Right renal pelvis (tissue), 4 donors: ENCODE measurements at regions not wholly inside any gene's neighbourhood (a gene's known extent, or its start where the extent isn't known, plus 50 kb on each side); places are given as distances from the start of the nearest gene placed in this dataset.

Experiments used
- DNase-seq, 4 donors: peaks; one replicate each; pipeline ENCODE4 v3.0.0-alpha.2; 2013; ENCODE audit warnings: low read depth in 4 of 4, low spot score in 3 of 4, missing footprints in 1 of 4

DNA sequence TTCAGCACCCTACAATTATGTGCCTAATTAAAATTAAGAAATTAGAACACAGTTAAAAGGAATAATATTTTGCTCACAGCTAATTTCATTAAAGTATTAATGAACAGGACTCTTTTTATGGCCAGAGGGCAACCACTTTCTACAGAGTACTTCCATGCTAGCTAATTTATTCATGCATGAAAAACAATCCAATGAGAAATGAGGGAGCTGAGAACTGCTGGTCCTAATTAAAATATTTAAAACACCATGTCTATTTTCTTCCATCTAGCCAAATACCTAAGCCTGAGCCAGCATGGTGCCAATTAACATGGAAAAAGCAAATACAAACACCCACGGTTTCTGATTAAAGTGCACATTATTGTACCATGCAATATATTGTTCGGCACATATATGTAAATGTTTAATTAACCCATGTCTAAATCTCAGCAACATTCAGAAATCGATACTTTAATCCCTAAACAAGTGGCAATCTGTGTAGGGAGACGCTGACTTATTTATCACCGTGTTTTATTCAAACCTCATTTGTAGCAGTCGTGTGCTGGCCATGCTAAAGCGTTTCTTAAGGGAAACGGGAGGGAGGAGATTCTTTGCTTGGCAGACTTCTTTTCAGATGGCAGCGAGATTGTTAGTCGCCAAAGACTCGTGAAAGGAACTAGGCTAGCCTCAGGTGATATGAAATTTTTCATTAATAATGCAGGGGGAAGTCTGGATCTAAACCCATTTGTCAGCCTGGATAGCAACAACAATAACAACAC is 193.5 kb downstream of the ANXA2 start:
- DNase-seq = no peak

DNA sequence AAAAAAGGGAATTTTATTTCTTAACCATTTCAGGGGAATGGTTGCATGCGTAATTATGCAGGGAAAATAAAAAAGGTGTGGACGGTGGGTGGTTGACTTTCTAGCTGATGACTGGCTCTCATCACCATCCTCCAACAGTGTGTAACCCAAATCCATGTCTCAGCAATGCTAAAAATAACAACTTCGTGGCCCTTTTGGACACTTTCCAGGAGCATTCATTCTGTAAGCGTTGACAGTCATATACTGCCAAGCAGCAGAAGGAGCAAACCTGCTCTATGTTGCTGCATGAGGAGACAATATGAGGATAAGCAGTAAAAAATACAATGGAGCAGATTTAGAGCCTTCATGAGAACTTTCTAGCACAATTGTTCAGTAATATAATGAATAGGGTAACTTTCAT is 189.1 kb downstream of the ANXA2 start:
- DNase-seq = no peak

DNA sequence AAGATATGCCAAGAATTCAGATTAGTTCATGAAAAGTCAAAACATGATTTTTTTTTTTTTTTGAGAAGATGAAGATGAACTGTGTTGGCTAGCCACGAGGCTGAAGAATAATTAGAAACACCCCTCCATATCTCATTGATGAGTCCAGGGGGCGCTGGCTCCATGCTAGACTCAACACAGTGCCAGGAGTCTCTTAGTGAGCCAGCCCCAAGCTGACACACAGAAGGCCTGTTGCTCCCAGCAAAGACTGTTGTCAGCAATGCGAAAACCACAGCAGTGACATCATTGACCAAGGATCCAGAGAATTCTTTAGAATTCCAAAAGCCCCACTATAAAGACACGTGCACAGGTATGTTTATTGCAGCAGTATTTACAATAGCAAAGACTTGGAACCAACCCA is 185.2 kb downstream of the ANXA2 start:
- no peak for DNase-seq

DNA sequence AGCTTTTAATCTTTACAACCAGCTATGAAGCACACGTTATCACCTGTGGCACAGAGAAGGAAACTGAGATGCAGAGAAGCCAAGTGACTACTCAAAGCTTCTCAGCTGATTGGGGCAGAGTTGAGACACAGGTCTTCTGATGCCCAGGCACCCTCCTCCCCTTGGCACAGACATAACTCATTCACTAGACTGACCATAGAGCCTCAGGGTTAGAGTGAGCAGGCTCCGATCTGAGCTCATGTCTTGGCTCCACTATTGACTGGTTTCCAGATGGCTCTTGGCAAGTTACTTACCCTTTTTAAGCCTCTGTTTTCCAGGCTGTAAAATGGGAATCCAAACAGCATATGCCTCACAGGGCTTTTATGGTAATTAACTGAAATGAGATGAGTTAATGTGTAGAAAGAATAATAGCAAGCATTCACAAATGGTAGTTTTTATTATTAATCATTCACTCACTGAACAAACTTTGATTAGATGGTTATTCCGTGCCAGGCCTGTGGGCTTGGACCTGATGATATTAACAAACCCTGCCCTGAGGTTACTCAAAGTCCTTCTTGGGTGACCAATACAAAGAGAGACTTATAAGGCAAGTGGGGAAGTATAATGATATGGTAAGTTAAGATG is 184.3 kb downstream of the ANXA2 start:
- DNase-seq = no peak

DNA sequence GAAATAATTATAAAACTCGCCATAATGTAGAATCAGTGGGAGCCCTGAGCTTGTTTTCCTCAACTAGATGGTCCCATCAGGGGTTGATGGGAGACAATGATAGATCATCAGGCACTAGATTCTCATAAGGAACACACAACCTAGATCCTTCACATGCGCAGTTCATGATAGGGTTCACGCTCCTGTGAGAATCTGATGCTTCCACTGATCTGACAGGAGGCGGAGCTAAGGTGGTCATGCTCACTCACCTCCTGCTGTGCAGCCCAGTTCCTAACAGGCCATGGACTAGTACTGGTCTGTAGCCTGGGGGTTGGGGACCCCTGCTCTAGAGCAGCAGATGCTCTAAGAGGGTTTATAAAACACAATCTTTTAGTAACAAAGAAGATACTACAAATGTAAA is 183.6 kb downstream of the ANXA2 start:
- no peak for DNase-seq

DNA sequence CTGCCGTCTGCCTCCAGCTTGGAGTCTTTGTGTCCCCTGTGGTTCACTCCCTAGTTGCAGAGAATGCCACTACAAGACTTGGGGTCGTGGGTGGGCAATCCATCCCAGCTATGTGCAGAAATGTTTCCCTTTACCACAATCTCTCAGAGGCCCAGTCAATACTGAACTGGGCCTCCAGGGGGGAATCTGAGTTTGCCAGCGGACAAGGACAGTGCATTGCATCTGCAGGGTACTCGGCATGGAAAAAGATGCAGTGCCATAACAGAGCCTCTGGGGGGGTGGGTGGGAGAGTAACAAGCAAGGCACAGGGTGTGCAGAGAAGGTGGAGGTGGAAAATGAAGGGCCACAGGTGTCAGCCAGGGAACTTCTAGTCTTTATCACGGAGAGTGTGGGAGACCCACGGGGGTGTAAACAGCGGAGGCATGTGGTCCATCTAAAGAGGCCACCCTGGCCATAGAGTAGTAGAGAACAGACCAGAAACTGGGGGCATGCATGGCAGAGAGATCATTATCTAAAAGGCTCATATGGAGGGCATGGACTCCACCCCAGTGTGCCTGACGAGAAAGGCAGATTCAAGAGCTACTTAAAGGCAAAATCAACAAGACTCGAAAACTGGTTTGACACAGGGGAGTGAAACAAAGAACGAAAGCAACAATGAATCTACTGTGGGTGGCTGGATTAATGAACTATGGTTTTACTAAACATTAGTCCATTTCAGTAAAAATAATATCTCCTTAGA is 182.4 kb downstream of the ANXA2 start:
- no peak for DNase-seq

DNA sequence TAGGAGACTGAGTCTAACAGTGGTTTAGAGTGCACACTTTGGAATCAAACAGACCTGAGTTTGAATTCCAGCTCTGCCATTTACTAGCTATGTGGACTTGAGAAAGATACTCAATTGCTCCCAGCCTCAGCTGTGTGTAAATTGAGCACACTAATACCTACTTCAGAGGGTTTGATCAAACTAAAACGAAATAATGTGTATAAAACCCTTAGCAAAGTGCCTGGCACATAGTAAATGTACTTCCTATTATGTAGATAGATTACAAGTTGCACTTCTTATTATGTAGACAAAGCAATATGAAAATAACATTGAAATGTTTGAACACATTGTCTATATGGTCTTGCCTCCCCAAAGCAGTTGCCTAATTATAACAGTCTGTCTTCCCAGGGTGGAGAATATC is 180.6 kb downstream of the ANXA2 start:
- DNase-seq = no peak

DNA sequence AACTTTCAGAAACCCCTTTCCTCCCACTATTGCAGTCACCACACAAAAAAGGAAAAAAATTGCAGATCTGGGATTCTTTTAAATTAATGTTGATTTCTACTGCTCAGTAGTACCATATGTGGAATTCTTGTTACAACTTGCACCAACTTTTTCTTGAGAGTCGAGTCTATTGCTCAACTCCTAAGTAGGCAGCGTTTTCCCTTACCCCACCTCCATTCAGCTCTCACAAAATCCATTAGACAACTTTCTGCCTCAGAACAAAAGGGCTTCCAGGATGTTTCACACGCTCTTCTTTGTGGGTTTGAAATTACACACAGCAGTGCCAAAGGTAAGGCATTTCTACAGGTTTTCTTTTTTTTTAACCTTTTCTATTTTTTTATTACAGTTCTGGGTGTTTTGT is 179.5 kb downstream of the ANXA2 start:
- no peak for DNase-seq

DNA sequence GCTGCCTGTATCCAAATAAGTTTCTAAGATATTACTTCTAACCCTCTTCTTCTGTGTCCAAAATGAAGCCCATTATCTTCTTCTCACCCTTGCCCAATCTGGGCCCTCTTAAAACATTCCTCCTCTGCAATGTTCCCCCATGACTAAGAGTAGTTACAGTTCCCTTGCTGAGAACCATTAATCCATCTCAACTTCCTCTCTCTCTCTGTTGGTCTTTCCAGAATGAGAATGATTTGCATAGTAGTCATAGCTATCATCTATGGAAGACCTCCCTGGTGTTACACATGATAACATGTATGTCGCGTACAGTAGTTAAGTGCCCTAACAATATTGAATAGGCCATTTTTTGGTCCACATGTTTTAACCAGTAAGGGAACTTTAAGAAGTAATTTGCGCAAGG is 177.9 kb downstream of the ANXA2 start:
- no peak for DNase-seq

DNA sequence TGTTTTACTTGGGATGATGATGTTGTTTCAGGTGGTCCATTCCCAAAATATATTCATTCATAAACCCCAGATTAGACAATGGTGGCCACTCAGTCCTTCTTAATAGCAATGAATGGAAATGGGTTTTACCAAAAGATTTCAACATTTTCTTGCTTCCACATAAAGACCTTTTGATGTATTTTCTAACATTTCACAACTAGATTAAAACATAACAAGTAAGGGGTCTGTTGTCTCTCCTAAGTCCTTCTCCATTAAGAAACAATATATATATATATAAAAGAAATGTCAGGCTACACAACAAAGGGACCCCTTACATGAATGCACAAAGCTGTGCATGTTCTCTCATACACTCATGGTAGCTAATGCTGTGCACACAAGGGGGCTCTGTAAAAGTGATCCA is 176.4 kb downstream of the ANXA2 start:
- DNase-seq = no peak

DNA sequence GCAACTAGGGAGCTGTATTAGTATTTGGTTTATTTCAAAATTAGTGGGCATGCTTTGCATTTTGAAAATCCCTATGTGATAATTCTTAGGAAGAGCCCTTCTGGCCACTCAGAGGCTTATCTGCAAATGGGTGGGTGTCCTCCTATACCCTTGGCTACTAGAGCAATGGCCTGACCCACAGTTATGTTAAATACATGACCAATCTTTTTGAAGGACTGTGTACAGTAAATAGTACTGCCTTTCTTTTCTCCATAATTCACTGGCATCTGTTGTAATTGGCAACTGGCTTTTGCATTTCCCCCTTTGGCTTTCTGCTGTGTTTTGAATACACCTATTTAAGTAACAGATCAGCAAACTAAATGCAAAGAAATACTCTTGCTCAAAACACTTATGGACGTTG is 175.4 kb downstream of the ANXA2 start:
- DNase-seq = no peak

DNA sequence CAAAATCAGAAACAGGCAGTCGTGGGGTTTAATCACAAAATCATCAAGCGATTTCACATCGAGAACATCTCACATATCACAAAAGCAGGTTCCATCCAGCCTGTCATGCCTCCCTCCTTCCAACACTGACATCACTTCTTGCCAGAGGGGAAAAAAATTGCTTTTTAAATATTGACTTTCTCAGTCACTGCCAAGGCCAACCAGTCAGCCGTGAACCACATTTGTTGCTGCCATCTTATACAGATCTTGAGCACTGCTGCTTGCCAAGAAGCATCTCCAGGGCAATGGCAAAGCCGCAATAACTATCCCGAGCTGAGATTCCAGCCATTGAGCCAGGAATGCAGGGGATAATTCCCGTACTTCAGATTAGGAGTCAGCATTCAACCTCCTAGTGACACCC is 174.6 kb downstream of the ANXA2 start:
- no peak for DNase-seq

DNA sequence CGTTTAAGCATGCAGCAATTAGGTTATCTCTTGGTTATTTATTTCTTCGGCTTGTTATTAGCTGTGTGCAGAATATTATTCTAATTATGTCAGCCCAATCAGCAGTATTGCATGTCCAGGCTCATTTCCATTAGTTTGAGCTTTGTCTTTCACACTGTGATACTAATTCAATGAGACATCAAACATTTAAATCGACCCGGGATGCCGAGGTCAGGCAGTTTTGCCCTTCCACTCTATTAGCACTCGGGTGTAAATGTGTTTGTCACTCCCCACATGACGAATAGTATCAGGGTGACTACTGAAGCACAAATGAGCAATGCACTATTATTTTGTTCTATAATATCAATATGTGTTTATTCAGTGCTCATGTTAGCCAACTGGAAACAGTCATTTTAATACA is 170.9 kb downstream of the ANXA2 start:
- no peak for DNase-seq

DNA sequence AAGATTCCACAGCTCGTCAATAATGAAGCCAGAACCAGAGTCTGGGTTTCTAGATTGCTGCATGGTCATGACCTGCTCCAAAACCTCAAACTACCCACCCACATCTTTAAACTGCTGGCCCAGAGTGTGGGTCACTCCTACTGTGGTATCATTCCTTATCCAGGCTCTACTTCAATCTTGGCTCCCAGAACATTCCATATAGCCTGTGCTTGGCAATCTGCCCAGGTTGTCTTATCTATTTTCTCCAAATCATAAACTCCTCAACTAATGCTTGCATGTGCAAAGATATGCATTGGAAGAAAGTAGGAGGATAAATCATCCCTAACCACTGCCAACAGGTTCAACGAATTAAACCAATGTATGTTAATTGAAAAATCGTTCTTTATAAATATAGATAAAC is 169.7 kb downstream of the ANXA2 start:
- no peak for DNase-seq

DNA sequence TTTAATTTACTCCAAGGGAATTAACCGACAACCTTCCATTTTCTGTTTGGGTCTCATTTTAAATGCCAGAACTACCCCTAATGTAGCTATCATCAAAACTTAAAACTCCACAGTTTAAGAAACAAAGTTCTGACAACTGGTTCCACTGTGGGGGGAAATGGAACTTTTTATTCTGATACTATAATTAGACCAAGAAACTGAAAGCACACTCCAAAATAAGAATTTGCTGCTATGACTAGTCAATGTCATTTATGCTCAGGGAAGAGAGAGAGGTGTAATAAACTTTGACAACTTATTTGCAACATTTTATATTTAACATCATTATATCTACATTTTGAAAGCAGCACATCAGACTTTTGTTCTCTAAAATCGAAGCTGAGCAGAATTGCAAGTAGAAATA is 169.2 kb downstream of the ANXA2 start:
- no peak for DNase-seq

DNA sequence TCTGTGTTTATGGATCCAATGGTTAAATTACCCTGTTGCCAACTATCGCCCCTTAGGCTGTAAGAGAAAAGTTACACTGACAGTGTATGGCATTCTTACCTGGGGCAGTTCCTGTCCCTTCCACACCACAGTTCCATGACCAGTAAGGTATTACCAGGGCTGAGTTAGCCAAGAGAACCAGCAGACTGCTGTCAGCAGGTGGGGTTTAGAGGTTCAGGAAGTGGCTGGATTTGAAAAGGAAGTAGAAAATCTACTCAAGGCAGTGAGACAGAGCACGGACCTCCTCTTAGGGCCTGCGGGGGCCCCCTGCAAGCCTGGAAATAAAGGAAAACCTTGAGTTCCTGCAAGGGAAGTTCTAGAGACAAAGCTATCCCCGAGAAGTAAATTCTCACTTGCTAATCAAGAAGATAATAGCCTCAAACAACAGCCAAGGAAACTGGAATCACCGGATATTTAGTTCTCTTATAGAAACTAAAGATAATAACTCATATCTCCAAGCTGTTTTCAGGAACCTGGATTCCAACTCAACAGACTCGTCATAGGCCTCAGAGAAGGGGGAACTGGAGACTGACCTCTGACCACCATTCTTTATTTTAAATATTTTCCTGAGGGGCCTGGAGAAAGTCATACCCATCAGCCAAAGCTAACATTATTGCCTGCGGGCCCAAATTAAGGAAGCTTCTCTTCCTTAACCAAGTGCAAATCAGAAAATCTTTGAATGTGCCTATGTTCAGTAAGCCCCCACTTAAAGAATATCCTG is 161.7 kb downstream of the ANXA2 start:
- no peak for DNase-seq

DNA sequence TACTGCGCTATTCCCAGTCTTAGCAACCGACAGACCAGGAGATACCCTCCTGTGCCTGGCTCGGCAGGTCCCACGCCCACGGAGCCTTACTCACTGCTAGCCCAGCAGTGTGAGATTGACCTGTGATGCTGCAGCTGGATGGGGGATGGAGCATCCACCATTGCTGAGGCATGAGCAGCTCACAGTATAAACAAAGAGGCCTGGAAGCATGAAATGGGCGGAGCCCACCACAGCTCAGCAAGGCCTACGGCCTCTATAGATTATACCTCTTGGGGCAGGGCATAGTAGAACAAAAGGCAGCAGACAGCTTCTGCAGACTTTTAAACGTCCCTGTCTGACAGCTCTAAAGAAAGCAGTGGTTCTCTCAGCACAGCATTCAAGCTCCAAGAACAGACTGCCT is 160.3 kb downstream of the ANXA2 start:
- no peak for DNase-seq

DNA sequence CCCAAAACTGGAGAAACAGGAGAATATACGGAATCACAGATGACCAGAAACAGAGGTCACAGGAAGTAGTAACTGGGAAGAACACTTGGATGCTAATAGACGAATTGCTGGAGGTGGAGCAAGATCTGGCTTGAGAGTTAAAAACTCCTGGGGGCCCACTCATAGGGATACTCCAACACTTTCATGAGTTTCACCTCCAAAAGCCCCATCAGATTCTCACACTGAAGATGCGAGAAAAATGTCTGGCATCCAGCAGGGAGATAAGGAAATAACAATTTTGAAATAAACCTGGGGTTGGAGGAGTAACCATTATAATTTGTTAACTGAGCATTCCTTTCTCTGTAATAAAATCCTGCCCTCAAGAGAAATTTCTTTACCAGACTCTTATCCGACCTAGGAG is 154.0 kb downstream of the ANXA2 start:
- no peak for DNase-seq

DNA sequence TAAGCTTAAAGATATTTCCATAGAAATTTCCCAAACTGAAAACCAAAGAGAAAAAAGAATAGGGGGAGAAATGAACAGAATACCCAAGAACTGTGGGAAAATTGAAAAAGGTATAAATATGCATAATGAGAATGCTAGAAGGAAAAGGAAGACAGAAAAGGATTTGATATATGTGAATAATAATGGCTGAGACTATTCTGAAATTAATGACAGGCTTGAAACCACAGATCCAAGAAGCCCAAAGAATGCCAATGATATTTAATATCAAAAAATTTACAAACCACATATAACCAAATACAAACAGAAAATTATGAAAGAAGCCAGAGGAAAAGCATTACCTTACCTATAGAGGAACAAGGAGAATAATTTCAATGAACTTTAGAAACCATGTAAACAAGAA is 153.0 kb downstream of the ANXA2 start:
- no peak for DNase-seq

DNA sequence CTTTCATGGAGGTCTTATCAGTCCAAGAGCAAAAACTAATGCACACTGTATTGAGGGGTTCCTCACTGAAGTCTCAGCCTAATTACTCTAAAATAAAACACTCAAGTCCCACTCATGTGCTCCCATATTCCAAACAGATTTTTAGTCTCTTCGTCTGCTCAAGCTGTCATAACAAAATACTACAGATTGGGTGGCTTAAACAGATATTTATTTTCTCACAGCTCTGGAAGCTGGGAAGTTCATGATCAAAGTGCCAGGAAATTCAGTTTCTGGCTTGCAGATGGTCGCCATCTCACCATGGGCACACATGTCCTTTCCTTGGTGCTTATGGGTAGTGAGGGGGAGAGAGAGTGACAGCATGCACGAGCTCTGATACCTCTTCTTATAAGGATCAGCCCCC is 147.5 kb downstream of the ANXA2 start:
- no peak for DNase-seq

DNA sequence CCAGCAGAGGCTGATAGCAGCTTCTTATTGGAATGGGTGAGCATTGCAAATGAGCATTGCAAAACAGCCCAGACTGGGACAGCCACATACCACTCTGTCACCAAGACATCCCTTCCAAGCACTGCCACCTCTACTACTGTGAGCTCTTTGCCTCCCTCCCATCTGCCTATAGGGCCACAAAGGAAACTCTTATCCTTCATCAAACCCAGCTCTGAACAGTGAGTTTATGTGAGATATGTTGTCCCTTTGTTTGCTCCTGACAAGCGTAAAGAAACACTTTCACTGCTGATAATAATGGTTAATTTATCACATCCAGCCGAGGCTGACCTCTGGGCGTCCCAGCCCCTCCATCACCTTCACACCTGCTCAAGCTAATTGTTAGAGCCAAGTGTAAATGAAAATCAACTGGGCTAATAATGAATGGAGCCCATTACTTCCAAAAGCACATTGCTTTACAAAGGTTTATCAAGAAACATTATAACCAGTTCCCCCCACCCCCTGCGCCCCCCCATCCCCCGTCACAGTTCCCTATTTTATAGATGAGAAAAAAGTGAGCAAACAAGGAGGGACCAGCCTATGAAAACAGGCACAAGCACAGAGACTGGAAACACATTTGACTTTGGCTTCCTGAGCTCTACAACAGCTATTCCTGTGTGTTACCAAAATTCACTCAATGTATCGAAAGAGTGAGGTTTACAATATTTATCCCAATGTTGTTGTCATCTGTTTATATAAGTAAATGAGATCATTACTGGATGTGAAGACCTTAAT is 146.3 kb downstream of the ANXA2 start:
- no peak for DNase-seq
